HG03442 (cell line): ENCODE measurements at regions not wholly inside any gene's neighbourhood (a gene's known extent, or its start where the extent isn't known, plus 50 kb on each side); places are given as distances from the start of the nearest gene placed in this dataset.
"Not testable (repeated sequence)": the region's sequence is repeated elsewhere in the genome, so short reads cannot be mapped to it uniquely, and the experiment has no call there.

Experiments used
- ATAC-seq: cut with Tn5 transposase; IDR thresholded peaks from one replicate; pipeline ENCODE4 v1.9.1; 2021; ENCODE audit warnings: mild to moderate bottlenecking, moderate library complexity; ENCODE audit not compliant: unreplicated experiment

DNA sequence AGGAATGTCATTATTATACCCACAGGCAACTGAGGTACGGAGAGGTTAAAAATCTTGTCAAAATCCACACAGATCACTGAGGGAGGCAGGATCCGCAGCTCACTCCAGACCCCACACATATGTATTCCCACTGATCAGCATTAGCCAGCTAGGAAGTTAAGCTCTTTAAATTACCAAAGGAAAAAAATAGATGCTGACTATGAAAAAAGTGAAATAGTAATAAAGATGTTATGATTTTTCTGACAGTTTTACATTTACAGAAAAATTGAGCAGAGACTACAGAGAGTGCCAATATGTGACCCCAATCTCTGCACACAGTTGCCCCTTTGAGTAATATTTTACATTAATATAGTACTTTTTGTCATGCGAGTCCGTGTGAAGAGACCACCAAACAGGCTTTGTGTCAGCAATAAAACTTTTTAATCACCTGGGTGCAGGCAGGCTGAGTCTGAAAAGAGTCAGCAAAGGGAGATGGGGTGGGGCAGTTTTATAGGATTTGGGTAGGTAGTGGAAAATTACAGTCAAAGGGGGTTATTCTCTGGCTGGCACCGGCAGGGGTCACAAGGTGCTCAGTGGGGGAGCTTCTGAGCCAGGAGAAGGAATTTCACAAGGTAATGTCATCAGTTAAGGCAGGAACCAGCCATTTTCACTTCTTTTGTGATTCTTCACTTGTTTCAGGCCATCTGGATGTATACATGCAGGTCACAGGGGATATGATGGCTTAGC, 61.9 kb upstream of the NAA35 start:
- not testable (repeated sequence) for ATAC-seq

DNA sequence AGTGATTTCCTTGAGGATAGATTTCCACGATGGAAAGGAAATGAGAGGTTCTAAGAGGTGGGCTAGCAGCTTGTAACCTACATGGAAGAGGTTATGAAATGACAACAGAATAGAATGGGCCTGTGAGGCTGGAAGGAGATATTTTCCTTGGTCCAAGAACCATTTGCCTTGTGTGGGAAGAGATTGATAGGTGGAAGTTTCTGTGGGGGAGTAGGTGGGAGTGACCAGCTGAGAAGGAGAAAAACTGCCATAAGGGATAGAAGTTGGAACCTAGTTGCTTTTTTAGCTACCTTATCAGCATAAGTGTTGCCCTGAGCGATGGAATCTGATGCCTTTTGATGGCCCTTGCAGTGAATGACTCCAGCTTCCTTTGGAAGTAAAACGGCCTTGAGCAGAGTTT, 60.4 kb upstream of the NAA35 start:
- not testable (repeated sequence) for ATAC-seq

DNA sequence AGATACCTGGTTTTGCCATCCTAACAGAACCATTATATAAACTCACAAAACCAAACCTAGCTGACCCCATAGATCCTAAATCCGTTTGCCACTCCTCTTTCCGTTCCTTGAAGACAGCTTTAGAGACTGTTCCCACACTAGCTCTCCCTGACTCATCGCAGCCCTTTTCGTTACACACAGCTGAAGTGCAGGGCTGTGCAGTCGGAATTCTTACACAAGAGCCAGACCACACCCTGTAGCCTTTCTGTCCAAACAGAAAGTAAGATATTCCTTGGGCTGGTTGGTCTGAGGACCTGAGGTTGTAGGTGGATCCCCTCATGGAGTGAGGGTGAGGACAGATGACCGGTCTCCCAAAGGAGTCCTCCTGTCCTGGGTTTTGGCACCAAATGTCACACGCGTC, 56.7 kb upstream of the NAA35 start:
- no peak for ATAC-seq

DNA sequence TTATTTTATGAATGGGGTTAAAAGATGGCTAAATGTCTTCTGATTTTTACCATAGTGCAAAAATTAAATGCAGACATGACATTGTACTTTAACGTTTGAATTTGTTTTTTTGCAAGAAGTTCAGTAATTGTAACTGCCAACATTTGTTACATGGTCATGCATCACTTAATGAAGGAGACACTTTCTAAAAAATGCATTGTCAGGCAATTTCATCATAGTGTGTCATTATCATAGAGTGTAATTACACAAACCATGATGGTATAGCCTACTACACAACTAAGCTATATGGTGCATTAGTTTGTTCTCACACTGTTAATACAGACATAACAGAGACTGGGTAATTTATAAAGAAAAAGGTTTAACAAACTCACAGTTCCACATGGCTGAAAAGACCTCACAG, 50.0 kb upstream of the NAA35 start:
- ATAC-seq, result no peak
